MCF 10A (cell line): ENCODE measurements at regions not wholly inside any gene's neighbourhood (a gene's known extent, or its start where the extent isn't known, plus 50 kb on each side); places are given as distances from the start of the nearest gene placed in this dataset.
"Not testable (repeated sequence)": the region's sequence is repeated elsewhere in the genome, so short reads cannot be mapped to it uniquely, and the experiment has no call there.

Source experiments
- BruUV-seq: library from RNA; stranded (reverse); fragments of 400-500 nt; replicated peaks from 2 replicates; lab custom pipeline; 2021; lab: Mats Ljungman, UMichigan
- CTCF ChIA-PET: fragments of 300-600 bp; sonication (Branson Sonifier 250); formaldehyde crosslinking; extraction: SDS; loops from one replicate; lab custom pipeline; 2021; ENCODE audit warnings: antibody characterized with exemption, inconsistent platforms; lab: Yijun Ruan, JAX
- POLR2A ChIA-PET: fragments of 300-600, 350-650 bp; sonication (Branson Sonifier 250); formaldehyde crosslinking; extraction: SDS; loops from one replicate; lab custom pipeline; 2020; ENCODE audit warnings: antibody characterized with exemption, inconsistent platforms; lab: Yijun Ruan, JAX
- DNase-seq: peaks from one replicate; pipeline ENCODE4 v3.0.0-alpha.2; 2018; ENCODE audit not compliant: unreplicated experiment
- H3K27ac Mint-ChIP-seq: one replicate; pipeline ENCODE4 v1.8.0; 2022; ENCODE audit warnings: mild to moderate bottlenecking, low read depth, mixed read lengths; ENCODE audit not compliant: unreplicated experiment
- H3K27me3 Mint-ChIP-seq: one replicate; pipeline ENCODE4 v1.8.0; 2022; ENCODE audit warnings: mixed read lengths; ENCODE audit not compliant: insufficient read depth, unreplicated experiment
- H3K36me3 Mint-ChIP-seq: one replicate; pipeline ENCODE4 v1.8.0; 2022; ENCODE audit warnings: mild to moderate bottlenecking, moderate library complexity, mixed read lengths; ENCODE audit not compliant: insufficient read depth, unreplicated experiment
- H3K4me1 Mint-ChIP-seq: one replicate; pipeline ENCODE4 v1.8.0; 2022; ENCODE audit warnings: mixed read lengths; ENCODE audit not compliant: insufficient read depth, unreplicated experiment
- H3K4me3 Mint-ChIP-seq: one replicate; pipeline ENCODE4 v1.8.0; 2022; ENCODE audit warnings: mild to moderate bottlenecking, moderate library complexity, mixed read lengths; ENCODE audit not compliant: unreplicated experiment
- H3K9me3 Mint-ChIP-seq: one replicate; pipeline ENCODE4 v1.8.0; 2022; ENCODE audit warnings: mixed read lengths; ENCODE audit not compliant: unreplicated experiment
- intact Hi-C: fragments of 100-400 bp; cut with micrococcal nuclease; formaldehyde crosslinking; loops from 2 replicates; pipeline ENCODE4 v1.14.1; 2022
- TF ChIP-seq, protein P1 (sequence below): fragments of 200-600 bp; IDR thresholded peaks from one replicate; pipeline ENCODE4 v1.8.0; 2022; ENCODE audit warnings: antibody characterized with exemption, mild to moderate bottlenecking; ENCODE audit not compliant: unreplicated experiment

DNA sequence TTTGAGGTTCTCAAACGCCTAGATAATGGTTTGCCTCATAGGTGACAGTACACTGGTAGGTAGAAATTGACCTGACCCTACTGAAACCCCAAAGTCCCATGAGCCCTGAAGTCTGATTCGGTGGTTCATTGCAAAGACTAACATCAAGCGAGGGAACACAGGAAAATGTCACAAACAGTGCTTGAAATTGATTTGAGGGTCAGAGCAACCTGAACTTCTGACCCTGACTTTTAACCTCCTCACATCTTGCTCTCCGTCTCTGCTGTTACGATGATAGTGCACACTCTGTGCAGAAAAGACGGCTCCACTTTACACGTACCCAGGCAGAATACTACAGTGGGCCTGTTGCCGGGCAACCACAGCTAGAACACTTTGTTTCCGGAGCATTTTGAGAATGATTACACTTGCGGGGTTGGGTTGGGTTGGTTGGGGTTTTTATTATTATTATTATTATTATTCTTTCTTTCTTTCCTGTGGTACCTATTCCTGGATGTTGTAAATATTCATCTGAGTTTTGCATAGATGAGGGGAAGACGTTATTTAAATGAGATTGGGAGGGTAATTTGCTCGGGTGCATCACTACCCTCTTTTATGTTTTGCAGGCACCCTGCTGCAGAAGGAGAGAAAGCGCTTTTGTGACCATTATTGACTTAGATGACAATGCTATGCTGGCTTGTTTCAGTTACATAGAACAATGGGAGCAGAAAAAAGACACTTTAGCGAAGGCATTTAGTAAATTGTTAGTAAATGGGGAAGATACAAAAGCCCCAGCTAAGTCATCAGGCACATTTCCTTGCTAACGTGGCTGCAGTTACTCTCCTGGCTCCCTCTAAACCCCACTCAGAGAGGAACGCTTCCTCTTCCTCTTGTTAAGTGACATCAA, 438.1 kb upstream of the NRP1 start:
- Mint-ChIP-seq H3K27me3 (no peaks in the 10 kb centered on the region), H3K4me3 (no peak overlapping the region), H3K9me3 (no peaks in the 10 kb centered on the region), H3K27ac (no peak overlapping the region), H3K36me3 (no peaks in the 10 kb centered on the region), H3K4me1 (no peaks in the 10 kb centered on the region)
- CTCF ChIA-PET: no interaction called here
- POLR2A ChIA-PET: no interaction called here
- DNase-seq: no peak
- intact Hi-C loops: no loop called here
- BruUV-seq: no TSS peak
- TF ChIP-seq, protein P1, sequence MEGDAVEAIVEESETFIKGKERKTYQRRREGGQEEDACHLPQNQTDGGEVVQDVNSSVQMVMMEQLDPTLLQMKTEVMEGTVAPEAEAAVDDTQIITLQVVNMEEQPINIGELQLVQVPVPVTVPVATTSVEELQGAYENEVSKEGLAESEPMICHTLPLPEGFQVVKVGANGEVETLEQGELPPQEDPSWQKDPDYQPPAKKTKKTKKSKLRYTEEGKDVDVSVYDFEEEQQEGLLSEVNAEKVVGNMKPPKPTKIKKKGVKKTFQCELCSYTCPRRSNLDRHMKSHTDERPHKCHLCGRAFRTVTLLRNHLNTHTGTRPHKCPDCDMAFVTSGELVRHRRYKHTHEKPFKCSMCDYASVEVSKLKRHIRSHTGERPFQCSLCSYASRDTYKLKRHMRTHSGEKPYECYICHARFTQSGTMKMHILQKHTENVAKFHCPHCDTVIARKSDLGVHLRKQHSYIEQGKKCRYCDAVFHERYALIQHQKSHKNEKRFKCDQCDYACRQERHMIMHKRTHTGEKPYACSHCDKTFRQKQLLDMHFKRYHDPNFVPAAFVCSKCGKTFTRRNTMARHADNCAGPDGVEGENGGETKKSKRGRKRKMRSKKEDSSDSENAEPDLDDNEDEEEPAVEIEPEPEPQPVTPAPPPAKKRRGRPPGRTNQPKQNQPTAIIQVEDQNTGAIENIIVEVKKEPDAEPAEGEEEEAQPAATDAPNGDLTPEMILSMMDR: no peak

DNA sequence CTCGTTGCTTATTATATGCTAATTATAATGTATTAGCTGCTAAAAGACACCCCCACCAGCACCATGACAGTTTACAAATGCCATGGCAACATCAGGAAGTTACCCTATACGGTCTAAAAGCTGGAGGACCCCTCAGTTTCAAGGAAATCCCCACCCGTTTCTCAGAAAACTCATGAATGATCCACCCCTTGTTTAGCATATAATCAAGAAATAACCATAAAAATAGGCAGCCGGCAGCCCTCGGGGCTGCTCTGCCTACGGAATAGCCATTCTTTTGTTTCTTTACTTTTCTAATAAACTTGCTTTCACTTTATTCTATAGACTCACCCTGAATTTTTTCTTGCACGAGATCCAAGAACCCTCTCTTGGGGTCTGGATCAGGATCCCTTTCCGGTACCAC, 437.4 kb upstream of the NRP1 start:
- H3K4me1 Mint-ChIP-seq, H3K27me3 Mint-ChIP-seq, BruUV-seq, H3K27ac Mint-ChIP-seq, H3K9me3 Mint-ChIP-seq, H3K4me3 Mint-ChIP-seq, H3K36me3 Mint-ChIP-seq, DNase-seq, intact Hi-C loops, CTCF ChIA-PET, POLR2A ChIA-PET: not testable (repeated sequence)

DNA sequence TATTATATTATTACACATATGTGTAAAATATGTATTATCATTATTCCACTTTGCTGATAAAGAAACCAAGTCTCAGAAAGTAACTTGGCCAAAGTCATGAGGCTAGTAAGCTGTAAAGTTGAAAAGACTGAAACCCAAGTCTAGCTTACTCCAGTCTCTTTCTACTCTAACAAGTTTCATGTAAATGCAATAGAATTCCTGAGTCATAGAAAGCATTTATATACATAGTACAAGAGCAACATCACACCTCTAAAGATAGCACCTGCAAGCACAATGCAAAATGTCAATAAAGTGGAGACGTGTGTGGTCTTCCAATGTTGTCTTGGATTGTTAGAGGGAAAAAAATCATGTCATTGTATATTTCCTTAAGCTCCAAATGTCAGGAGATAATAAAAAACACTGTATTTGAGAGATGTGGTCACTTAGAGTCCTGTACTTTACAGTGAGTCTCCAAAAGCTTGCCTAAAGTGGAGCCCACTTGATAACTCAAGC, 430.3 kb upstream of the NRP1 start:
- Mint-ChIP-seq H3K27ac (no peak overlapping the region), H3K4me1 (no peaks in the 10 kb centered on the region), H3K27me3 (no peaks in the 10 kb centered on the region), H3K36me3 (no peaks in the 10 kb centered on the region), H3K4me3 (no peak overlapping the region), H3K9me3 (peaks cover 7% of the 10 kb centered on the region)
- no TSS peak for BruUV-seq
- intact Hi-C loops: no loop called here
- ChIA-PET CTCF (no interaction called here), POLR2A (no interaction called here)
- TF ChIP-seq, protein P1: no peak
- no peak for DNase-seq

- Mint-ChIP-seq H3K36me3 (no peaks in the 10 kb centered on the region), H3K9me3 (peaks cover 7% of the 10 kb centered on the region), H3K4me3 (no peak overlapping the region), H3K27ac (no peak overlapping the region), H3K27me3 (no peaks in the 10 kb centered on the region), H3K4me1 (no peaks in the 10 kb centered on the region)
- DNase-seq: no peak
- ChIA-PET CTCF (interaction anchor here (0.7 kb wide), 1 partner anchor 558 kb away, joined by 3 read pairs; no protein-coding TSS in a partner anchor), POLR2A (no interaction called here)
- intact Hi-C loops: no loop called here
- no TSS peak for BruUV-seq
- TF ChIP-seq, protein P1: no peak
Measured at GRCh38 chr10:33760056-33760943, 425.8 kb upstream of the NRP1 start.
